Astrocyte of the cerebellum (primary cell): ENCODE measurements at regions not wholly inside any gene's neighbourhood (a gene's known extent, or its start where the extent isn't known, plus 50 kb on each side); places are given as distances from the start of the nearest gene placed in this dataset.

ENCODE experiments used
- DNase-seq: peaks from one replicate; pipeline ENCODE4 v3.0.0-alpha.2; 2011; ENCODE audit warnings: low read depth
- H3K4me3 ChIP-seq: 2 replicates; pipeline ENCODE4 v1.5.1; 2011; ENCODE audit warnings: mild to moderate bottlenecking, low read depth, low read length, moderate library complexity
- CTCF ChIP-seq: IDR thresholded peaks from 2 replicates; pipeline ENCODE4 v1.5.1; 2012; ENCODE audit warnings: low read length, low read depth, moderate library complexity, mild to moderate bottlenecking; ENCODE audit errors: missing control alignments
- in situ Hi-C: cut with HindIII; loops from 2 replicates; pipeline ENCODE4 v1.10.0; 2017; ENCODE audit warnings: low sequenced_read_pairs

- TF ChIP-seq CTCF, result no peak
- H3K4me3 ChIP-seq, result no peak overlapping the region
- in situ Hi-C loops, result no loop called here
- DNase-seq, result no peak
Observed at GRCh38 chr9:135374591-135374990, 105.0 kb upstream of the PPP1R26 start.

- in situ Hi-C loops, result no loop called here
- no peak for TF ChIP-seq CTCF
- no peak overlapping the region for H3K4me3 ChIP-seq
- DNase-seq, result no peak
Observed at GRCh38 chr9:135375001-135375400, 104.6 kb upstream of the PPP1R26 start.

GRCh38 chr9:135376511-135377265 is 102.9 kb upstream of the PPP1R26 start:
- in situ Hi-C loops, result no loop called here
- no peak for TF ChIP-seq CTCF
- DNase-seq, result no peak
- no peak overlapping the region for H3K4me3 ChIP-seq

GRCh38 chr9:135377431-135377830 is 102.2 kb upstream of the PPP1R26 start:
- no peak for DNase-seq
- in situ Hi-C loops, result no loop called here
- no peak overlapping the region for H3K4me3 ChIP-seq
- no peak for TF ChIP-seq CTCF

GRCh38 chr9:135378751-135379150 is 100.8 kb upstream of the PPP1R26 start:
- no peak for TF ChIP-seq CTCF
- H3K4me3 ChIP-seq, result no peak overlapping the region
- DNase-seq, result no peak
- in situ Hi-C loops, result no loop called here

- TF ChIP-seq CTCF, result no peak
- DNase-seq, result no peak
- in situ Hi-C loops, result no loop called here
- H3K4me3 ChIP-seq, result no peak overlapping the region
Observed at GRCh38 chr9:135379540-135380267, 99.9 kb upstream of the PPP1R26 start.
